SK-N-SH (cell line): ENCODE measurements at regions not wholly inside any gene's neighbourhood (a gene's known extent, or its start where the extent isn't known, plus 50 kb on each side); places are given as distances from the start of the nearest gene placed in this dataset.

ENCODE experiments used
- CTCF ChIA-PET: fragments of 300-600, 350-600 bp; formaldehyde crosslinking; extraction: SDS; loops from one replicate; lab custom pipeline; 2021; lab: Yijun Ruan, JAX
- POLR2A ChIA-PET: fragments of 350-600 bp; sonication (Branson Sonifier 250); formaldehyde crosslinking; extraction: SDS; loops from one replicate; lab custom pipeline; 2020; ENCODE audit warnings: antibody characterized with exemption, inconsistent platforms; lab: Yijun Ruan, JAX
- DNase-seq: peaks from one replicate; pipeline ENCODE4 v3.0.0; 2012
- H2AFZ ChIP-seq: fragments of 200-600 bp; sonication (generic); 2 replicates; pipeline ENCODE4 v1.8.1; 2016; ENCODE audit warnings: antibody characterized with exemption, mild to moderate bottlenecking, low read depth
- H3F3A ChIP-seq: fragments of 200-600 bp; sonication (generic); replicated peaks from 2 replicates; pipeline ENCODE3; 2016; ENCODE audit warnings: antibody characterized with exemption, mild to moderate bottlenecking; ENCODE audit not compliant: insufficient read depth
- H3K27ac ChIP-seq, 2 experiments: fragments of 200-500 bp in 1 of 2; fragments of 200-600 bp in 1 of 2; sonication (Bioruptor generic) in 1 of 2; sonication (generic), shearing (Covaris generic) in 1 of 2; 2 replicates each; pipeline versions ENCODE4 v1.5.1 to v1.6.1; 2014 to 2016; ENCODE audit warnings: low read depth in 2 of 2, inconsistent platforms in 1 of 2, low read length in 1 of 2, mild to moderate bottlenecking in 1 of 2, mixed read lengths in 1 of 2
- H3K27me3 ChIP-seq: fragments of 200-600 bp; sonication (generic), shearing (Covaris generic); 2 replicates; pipeline ENCODE4 v1.6.1; 2016; ENCODE audit warnings: mixed run types; ENCODE audit not compliant: insufficient read depth
- H3K36me3 ChIP-seq, 2 experiments: fragments of 200-500 bp in 1 of 2; fragments of 200-600 bp in 1 of 2; sonication (Bioruptor generic) in 1 of 2; sonication (generic) in 1 of 2; replicated peaks in 1 of 2; 2 replicates each; pipeline versions ENCODE3 to v1.5.1; 2014 to 2016; ENCODE audit warnings: low read length in 1 of 2, mild to moderate bottlenecking in 1 of 2; ENCODE audit not compliant: insufficient read depth in 2 of 2, control insufficient read depth in 1 of 2
- H3K4me1 ChIP-seq, 2 experiments: fragments of 200-500 bp in 1 of 2; fragments of 200-600 bp in 1 of 2; sonication (Bioruptor generic) in 1 of 2; sonication (generic), shearing (Covaris generic) in 1 of 2; 2 replicates each; pipeline versions ENCODE4 v1.5.1 to v1.6.1; 2014 to 2016; ENCODE audit warnings: low read depth in 1 of 2, low read length in 1 of 2, mixed run types in 1 of 2; ENCODE audit not compliant: insufficient read depth in 2 of 2, control insufficient read depth in 1 of 2
- H3K4me2 ChIP-seq: fragments of 200-600 bp; sonication (generic), shearing (Covaris generic); 2 replicates; pipeline ENCODE4 v1.6.1; 2017; ENCODE audit warnings: mixed run types
- H3K4me3 ChIP-seq, 2 experiments: fragments of 200-500 bp in 1 of 2; fragments of 200-600 bp in 1 of 2; sonication (Bioruptor generic) in 1 of 2; sonication (generic), shearing (Covaris generic) in 1 of 2; 2 replicates each; pipeline versions ENCODE4 v1.5.1 to v1.8.1; 2014 to 2016; ENCODE audit warnings: low read depth in 2 of 2, inconsistent platforms in 1 of 2, low read length in 1 of 2, mild to moderate bottlenecking in 1 of 2, mixed read lengths in 1 of 2, moderate library complexity in 1 of 2
- H3K79me2 ChIP-seq: fragments of 200-600 bp; sonication (generic); 2 replicates; pipeline ENCODE4 v1.8.1; 2017; ENCODE audit warnings: mild to moderate bottlenecking; ENCODE audit not compliant: insufficient read depth
- H3K9ac ChIP-seq: fragments of 200-600 bp; sonication (generic); 2 replicates; pipeline ENCODE4 v1.6.1; 2017; ENCODE audit warnings: mixed run types
- H3K9me2 ChIP-seq: fragments of 200-600 bp; sonication (generic); 2 replicates; pipeline ENCODE4 v1.6.1; 2017; ENCODE audit warnings: mixed run types
- H3K9me3 ChIP-seq: fragments of 200-600 bp; sonication (generic); 2 replicates; pipeline ENCODE4 v1.6.1; 2017; ENCODE audit warnings: mixed run types, mild to moderate bottlenecking, moderate library complexity
- H4K20me1 ChIP-seq: fragments of 200-600 bp; sonication (generic); 2 replicates; pipeline ENCODE4 v1.6.1; 2017; ENCODE audit warnings: mild to moderate bottlenecking, mixed run types; ENCODE audit not compliant: insufficient read depth
- CHD2 ChIP-seq: fragments of 150-350 bp; IDR thresholded peaks from 2 replicates; pipeline ENCODE4 v1.6.1; 2018; ENCODE audit warnings: low read length; ENCODE audit not compliant: partially characterized antibody
- CTCF ChIP-seq: fragments of 200-600 bp; sonication (generic); IDR thresholded peaks from 2 replicates; pipeline ENCODE4 v1.6.1; 2017; ENCODE audit warnings: antibody characterized with exemption, mild to moderate bottlenecking, moderate library complexity
- GATA2 ChIP-seq: sonication (generic); formaldehyde crosslinking; IDR thresholded peaks from 2 replicates; pipeline ENCODE4 v1.5.0; 2020; ENCODE audit warnings: mild to moderate bottlenecking, missing genetic modification reagents
- IRF3 ChIP-seq: fragments of 150-350 bp; IDR thresholded peaks from 2 replicates; pipeline ENCODE4 v1.6.1; 2016; ENCODE audit warnings: mild to moderate bottlenecking, low read depth, low read length
- MAX ChIP-seq: IDR thresholded peaks from 2 replicates; pipeline ENCODE4 v1.4.0; 2012; ENCODE audit warnings: low read depth
- NFIC ChIP-seq: IDR thresholded peaks from 2 replicates; pipeline ENCODE4 v1.4.0; 2012; ENCODE audit warnings: borderline replicate concordance
- POLR2AphosphoS5 ChIP-seq: IDR thresholded peaks from 2 replicates; pipeline ENCODE4 v1.6.1; 2012; ENCODE audit warnings: low read depth, low read length
- REST ChIP-seq: IDR thresholded peaks from 2 replicates; pipeline ENCODE4 v1.6.1; 2012; ENCODE audit warnings: mild to moderate bottlenecking, low read depth, low read length, moderate library complexity
- RFX5 ChIP-seq: IDR thresholded peaks from 2 replicates; pipeline ENCODE4 v1.6.1; 2012; ENCODE audit warnings: mild to moderate bottlenecking, improper control_type of control experiment, low read length
- SIN3A ChIP-seq: IDR thresholded peaks from 2 replicates; pipeline ENCODE4 v1.6.1; 2012; ENCODE audit warnings: low read depth, mild to moderate bottlenecking, low read length, moderate library complexity, borderline replicate concordance
- SMC3 ChIP-seq: IDR thresholded peaks from 2 replicates; pipeline ENCODE4 v1.6.1; 2012; ENCODE audit warnings: low read depth, low read length, improper control_type of control experiment
- TCF12 ChIP-seq: IDR thresholded peaks from 2 replicates; pipeline ENCODE4 v1.4.0; 2012
- USF1 ChIP-seq: IDR thresholded peaks from 2 replicates; pipeline ENCODE4 v1.4.0; 2012; ENCODE audit warnings: low read depth, borderline replicate concordance
- ZBTB33 ChIP-seq: IDR thresholded peaks from 2 replicates; pipeline ENCODE4 v1.4.0; 2012; ENCODE audit warnings: low read depth, borderline replicate concordance
- WGBS: methylation state at CpG from one replicate; pipeline ENCODE4 v1.1.6; 2017; ENCODE audit warnings: low lambda C conversion rate; 5-methylcytosine and 5-hydroxymethylcytosine counted together

- TF ChIP-seq NFIC (no peak), SIN3A (no peak)
- TF ChIP-seq, all 33 proteins: peak for 0
- 71% methylated on average over 19 of the region's 21 CpGs for WGBS
- no peaks in the 10 kb centered on the region for H3K4me1 ChIP-seq
- H3K9me3 ChIP-seq, result no peaks in the 10 kb centered on the region
- no peaks in the 10 kb centered on the region for H3F3A ChIP-seq
- no peaks in the 10 kb centered on the region for H3K36me3 ChIP-seq
- no peak overlapping the region for H3K27ac ChIP-seq
- no peaks in the 10 kb centered on the region for H3K79me2 ChIP-seq
- H3K9me2 ChIP-seq, result no peaks in the 10 kb centered on the region
- no peaks in the 10 kb centered on the region for H3K27me3 ChIP-seq
- ChIA-PET POLR2A (no interaction called here), CTCF (interaction anchor here (0.7 to 1.4 kb wide), 4 partner anchors 13 to 114 kb away, joined by 3 read pairs; no protein-coding TSS in a partner anchor)
- no peak overlapping the region for H3K4me3 ChIP-seq
- H3K4me2 ChIP-seq, result no peak overlapping the region
- no peaks in the 10 kb centered on the region for H4K20me1 ChIP-seq
- H3K9ac ChIP-seq, result no peak overlapping the region
- no peak overlapping the region for H2AFZ ChIP-seq
- DNase-seq, result peak; percentile 50
Observed at GRCh38 chr17:36863676-36864612, 73.3 kb upstream of the LHX1 start.

- Histone ChIP-seq H3K79me2 (no peaks in the 10 kb centered on the region), H3K27ac (no peak overlapping the region), H3K4me1 (no peaks in the 10 kb centered on the region), H2AFZ (no peak overlapping the region), H3K9ac (no peak overlapping the region), H3K27me3 (no peaks in the 10 kb centered on the region), H3K4me3 (no peak overlapping the region), H3K9me3 (no peaks in the 10 kb centered on the region), H3K9me2 (no peaks in the 10 kb centered on the region), H3F3A (no peaks in the 10 kb centered on the region), H3K36me3 (no peaks in the 10 kb centered on the region), H4K20me1 (no peaks in the 10 kb centered on the region), H3K4me2 (no peak overlapping the region)
- POLR2A ChIA-PET, result no interaction called here
- DNase-seq, result no peak
- CTCF ChIA-PET, result interaction anchor here (0.6 to 1.4 kb wide), 2 partner anchors 8 to 182 kb away, joined by 3 to 4 read pairs; no protein-coding TSS in a partner anchor
- 55% methylated on average over 11 of the region's 11 CpGs for WGBS
- no peak for TF ChIP-seq GATA2 (CRISPR knock-in tag)
- no peak for TF ChIP-seq REST
- no peak for TF ChIP-seq RFX5
- no peak for TF ChIP-seq CTCF
- TF ChIP-seq NFIC, result no peak
- no peak for TF ChIP-seq SMC3
- no peak for TF ChIP-seq CHD2
- TF ChIP-seq USF1, result no peak
- TF ChIP-seq TCF12, result no peak
- TF ChIP-seq ZBTB33, result no peak
- no peak for TF ChIP-seq IRF3
- no peak for TF ChIP-seq MAX
- TF ChIP-seq POLR2AphosphoS5, result no peak
Observed at GRCh38 chr17:36864827-36865430, 72.3 kb upstream of the LHX1 start.
